NCI-H2227 (cell line): ENCODE measurements at regions not wholly inside any gene's neighbourhood (a gene's known extent, or its start where the extent isn't known, plus 50 kb on each side); places are given as distances from the start of the nearest gene placed in this dataset.
A peak's percentile ranks its signal among the peaks of the same experiment; 100 is the strongest.
"Not testable (repeated sequence)": the region's sequence is repeated elsewhere in the genome, so short reads cannot be mapped to it uniquely, and the experiment has no call there.

ENCODE experiments used
- DNase-seq: peaks from one replicate; lab custom pipeline; 2025; ENCODE audit not compliant: unreplicated experiment; lab: John Stamatoyannopoulos, UW

GRCh38 chr15:22519213-22519612 lies 60.5 kb downstream of the GOLGA6L22 start:
- DNase-seq, result not testable (repeated sequence)

- not testable (repeated sequence) for DNase-seq
Measured at GRCh38 chr15:22526537-22526936, 67.8 kb downstream of the GOLGA6L22 start.

DNA sequence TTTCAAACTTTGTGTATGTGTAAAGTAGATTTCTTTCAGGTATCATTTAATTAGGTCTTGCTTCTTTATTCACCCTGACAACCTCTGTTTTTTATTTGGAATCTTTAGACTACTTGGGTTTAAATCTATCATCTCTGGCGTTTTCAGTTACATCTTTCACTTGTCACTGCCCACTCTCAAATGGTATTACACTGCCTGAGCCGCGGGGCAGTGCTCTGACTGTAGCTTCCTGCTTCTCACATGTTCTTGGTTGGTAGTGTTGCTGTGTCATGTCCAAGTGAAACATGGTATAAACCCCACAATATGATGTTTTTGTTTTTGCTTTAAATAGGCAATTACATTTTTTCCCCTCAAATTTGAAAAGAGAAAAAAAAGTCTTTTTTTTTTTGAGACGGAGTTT lies 68.3 kb downstream of the GOLGA6L22 start:
- DNase-seq, result not testable (repeated sequence)

DNA sequence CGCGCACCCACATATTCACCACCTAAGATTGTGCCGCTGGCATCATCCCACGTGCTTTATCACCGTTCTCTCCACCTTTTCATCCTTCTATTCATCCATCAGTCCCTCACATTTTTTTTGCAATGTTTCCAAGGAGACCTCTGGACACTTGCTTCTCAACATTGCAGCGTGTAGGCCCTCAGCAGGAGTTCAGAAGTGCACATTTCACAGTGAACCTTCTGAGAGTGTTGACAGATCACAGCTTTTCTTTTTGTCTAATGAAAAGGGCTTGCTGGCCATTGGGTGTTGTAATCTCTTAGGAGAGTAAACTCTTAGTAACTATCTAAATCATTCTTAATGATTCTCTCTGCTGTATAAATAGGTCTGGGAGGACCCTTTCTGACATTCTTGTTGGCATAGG lies 70.5 kb downstream of the GOLGA6L22 start:
- not testable (repeated sequence) for DNase-seq

- DNase-seq, result not testable (repeated sequence)
Measured at GRCh38 chr15:22559701-22560100, 101.0 kb downstream of the GOLGA6L22 start.

DNA sequence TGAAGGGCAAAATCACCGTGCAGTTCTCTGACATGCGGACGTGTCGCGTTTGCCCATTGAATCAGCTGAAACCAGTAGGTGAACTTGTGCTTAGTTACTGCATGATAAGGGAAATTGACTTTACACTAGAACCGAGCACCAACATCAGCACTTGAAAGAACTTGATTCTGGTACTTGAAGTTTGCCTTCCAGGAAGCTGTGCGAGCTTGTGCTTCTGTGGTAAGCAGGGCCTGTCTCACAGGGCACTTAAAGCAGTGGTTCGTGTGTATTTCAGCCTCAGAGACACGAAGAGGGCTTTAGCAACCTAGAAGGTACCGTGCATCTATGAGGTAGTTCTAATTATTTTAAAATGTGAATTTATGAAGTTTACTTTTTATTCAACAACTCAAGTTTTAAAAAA lies 103.0 kb downstream of the GOLGA6L22 start:
- not testable (repeated sequence) for DNase-seq

GRCh38 chr15:22566510-22566909 lies 107.8 kb downstream of the GOLGA6L22 start:
- not testable (repeated sequence) for DNase-seq

- DNase-seq, result not testable (repeated sequence)
Measured at GRCh38 chr15:22569486-22569885, 110.8 kb downstream of the GOLGA6L22 start.

GRCh38 chr15:22572152-22572735 lies 113.5 kb downstream of the GOLGA6L22 start:
- not testable (repeated sequence) for DNase-seq

- not testable (repeated sequence) for DNase-seq
Measured at GRCh38 chr15:22572792-22573191, 114.1 kb downstream of the GOLGA6L22 start.

DNA sequence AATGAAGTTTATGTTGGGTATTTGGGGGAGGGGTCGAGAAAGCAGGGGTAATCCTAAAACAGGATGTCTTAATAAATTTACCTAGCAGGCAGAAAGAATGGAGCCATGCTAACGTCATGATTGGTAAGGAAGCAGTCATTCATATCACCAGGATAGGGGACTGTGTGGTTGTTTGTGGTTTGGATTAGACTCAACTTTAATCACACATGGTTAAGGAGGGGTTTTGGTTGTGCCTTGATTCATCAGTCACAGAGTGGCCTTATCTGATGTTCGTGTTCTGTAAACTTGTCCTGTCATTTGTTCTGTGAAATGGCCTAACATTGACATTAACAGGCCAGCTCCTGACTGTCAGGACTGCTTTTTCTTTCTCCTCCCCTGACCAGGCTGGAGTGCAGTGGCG lies 119.1 kb downstream of the GOLGA6L22 start:
- not testable (repeated sequence) for DNase-seq

DNA sequence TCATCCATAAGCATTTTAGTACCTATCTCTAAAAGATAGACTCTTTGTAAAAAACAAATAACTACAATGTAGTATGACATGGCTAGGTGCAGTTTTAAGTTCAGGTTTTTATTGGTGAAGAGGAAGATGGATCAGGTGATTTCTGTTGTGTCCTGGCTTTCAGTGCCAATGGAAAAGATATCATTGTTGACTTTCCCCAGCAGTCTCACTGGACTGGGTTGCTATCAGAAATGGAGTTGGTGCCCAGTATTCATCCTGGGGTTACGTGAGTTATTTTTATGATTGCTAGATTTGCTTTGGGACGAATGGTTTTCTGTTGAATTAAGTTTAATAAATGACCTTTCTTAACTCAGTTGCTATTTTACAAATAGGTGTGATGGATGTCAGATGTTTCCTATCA lies 120.5 kb downstream of the GOLGA6L22 start:
- not testable (repeated sequence) for DNase-seq

- not testable (repeated sequence) for DNase-seq
Measured at GRCh38 chr15:22587391-22587790, 128.7 kb downstream of the GOLGA6L22 start.

DNA sequence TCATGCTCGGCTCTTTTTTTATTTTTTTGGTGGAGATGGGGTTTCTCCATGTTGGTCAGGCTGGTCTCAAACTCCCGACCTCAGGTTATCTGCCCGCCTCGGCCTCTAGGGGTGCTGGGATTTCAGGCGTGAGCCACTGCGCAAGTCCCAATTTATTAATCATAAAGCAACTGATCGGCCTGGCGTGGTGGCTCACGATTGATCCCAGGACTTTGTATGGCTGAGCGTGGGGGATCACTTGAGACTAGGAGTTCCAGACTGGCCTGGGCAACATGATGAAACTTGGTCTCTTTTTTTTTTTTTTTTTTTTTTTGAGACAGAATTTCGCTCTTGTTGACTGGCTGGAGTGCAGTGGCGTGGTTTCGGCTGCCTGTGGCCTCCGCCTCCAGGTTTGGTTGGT lies 139.8 kb downstream of the GOLGA6L22 start:
- not testable (repeated sequence) for DNase-seq

- DNase-seq, result not testable (repeated sequence)
Measured at GRCh38 chr15:22599526-22600320, 141.0 kb downstream of the GOLGA6L22 start.

GRCh38 chr15:22616976-22617375 lies 158.3 kb downstream of the GOLGA6L22 start:
- not testable (repeated sequence) for DNase-seq

DNA sequence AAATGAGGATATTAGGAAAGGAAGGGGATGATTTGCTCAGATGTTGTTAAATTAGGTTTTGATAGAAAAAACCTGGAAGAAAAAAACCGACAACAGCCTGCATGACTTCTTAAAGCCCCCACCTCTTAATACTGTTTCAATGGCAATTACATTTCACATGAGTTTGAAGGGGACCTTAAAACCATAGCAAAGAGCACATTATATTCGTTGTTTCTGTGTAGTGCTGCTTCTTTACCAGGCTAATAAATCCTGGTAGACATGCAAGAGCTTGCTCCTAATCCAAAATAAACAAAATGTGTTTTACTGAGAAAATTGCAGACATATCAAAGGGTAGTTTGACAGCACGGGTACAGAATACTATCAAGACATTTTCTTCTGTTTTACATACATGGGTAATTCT lies 154.7 kb upstream of the NIPA1 start:
- not testable (repeated sequence) for DNase-seq

DNA sequence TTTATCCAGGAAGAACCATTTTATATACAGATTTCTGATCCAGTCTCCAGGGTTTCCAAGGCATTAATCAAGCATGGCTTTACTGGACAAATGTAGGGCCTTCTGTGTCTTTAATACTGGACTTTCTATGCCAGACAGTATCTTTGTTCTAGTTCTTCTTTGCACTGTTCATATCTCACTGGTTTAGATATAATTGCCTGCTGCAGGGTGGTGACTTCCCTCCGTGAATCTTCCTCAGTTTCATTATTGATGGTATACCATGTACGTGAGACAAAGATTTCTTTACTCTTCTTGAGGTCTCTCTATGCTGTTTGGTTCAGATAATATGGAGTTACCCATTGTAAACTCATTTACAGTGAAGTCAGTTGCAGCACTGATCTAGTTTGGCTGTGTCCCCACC lies 146.5 kb upstream of the NIPA1 start:
- DNase-seq, result not testable (repeated sequence)

GRCh38 chr15:22649458-22649857 lies 137.0 kb upstream of the NIPA1 start:
- DNase-seq, result not testable (repeated sequence)

- DNase-seq, result not testable (repeated sequence)
Measured at GRCh38 chr15:22651179-22651578, 135.3 kb upstream of the NIPA1 start.

GRCh38 chr15:22664294-22665058 lies 122.0 kb upstream of the NIPA1 start:
- peak; percentile 48 for DNase-seq
